ENCODE measurements at regions not wholly inside any gene's neighbourhood (a gene's known extent, or its start where the extent isn't known, plus 50 kb on each side); places are given as distances from the start of the nearest gene placed in this dataset.

DNA sequence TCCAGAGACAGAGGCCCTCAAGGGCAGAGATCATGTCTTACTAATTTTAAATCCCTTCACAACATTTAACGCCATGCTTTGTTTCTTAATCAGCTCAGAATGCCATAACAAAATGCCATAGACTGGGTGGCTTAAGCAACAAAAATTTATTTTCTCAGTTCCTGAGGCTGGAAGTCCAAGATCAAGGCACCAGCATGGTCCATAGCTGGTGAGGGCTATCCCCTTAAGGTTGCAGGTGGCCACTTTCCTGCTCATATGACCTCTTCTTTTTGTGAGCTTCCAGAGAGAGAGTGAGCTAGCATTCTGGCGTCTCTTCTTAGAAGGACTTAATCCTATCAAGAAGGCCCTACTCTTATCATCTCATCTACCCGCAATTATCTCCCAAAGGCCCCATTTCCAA is 470.3 kb downstream of the ZNF608 start:
- TF ChIP-seq, protein P1, sequence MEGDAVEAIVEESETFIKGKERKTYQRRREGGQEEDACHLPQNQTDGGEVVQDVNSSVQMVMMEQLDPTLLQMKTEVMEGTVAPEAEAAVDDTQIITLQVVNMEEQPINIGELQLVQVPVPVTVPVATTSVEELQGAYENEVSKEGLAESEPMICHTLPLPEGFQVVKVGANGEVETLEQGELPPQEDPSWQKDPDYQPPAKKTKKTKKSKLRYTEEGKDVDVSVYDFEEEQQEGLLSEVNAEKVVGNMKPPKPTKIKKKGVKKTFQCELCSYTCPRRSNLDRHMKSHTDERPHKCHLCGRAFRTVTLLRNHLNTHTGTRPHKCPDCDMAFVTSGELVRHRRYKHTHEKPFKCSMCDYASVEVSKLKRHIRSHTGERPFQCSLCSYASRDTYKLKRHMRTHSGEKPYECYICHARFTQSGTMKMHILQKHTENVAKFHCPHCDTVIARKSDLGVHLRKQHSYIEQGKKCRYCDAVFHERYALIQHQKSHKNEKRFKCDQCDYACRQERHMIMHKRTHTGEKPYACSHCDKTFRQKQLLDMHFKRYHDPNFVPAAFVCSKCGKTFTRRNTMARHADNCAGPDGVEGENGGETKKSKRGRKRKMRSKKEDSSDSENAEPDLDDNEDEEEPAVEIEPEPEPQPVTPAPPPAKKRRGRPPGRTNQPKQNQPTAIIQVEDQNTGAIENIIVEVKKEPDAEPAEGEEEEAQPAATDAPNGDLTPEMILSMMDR (IDR thresholded peaks at IDR 0.05): no peak
- H3K27me3 ChIP-seq: no peaks in the 10 kb centered on the region
- ATAC-seq (no peak), FAIRE-seq (no peak), DNase-seq (no peak)
- no peak overlapping the region for H3K27ac ChIP-seq
- H3K36me3 ChIP-seq: no peaks in the 10 kb centered on the region
- intact Hi-C loops (cut with DNase I): no loop called here
- peaks cover 0 to 15% (median 12%) of the 10 kb centered on the region in 3 donors for H3K4me1 ChIP-seq
- 95 to 97% methylated on average over 3 of the region's 3 CpGs for whole genome bisulfite sequencing, 2 donors
- no peak overlapping the region for H3K4me3 ChIP-seq
- H3K9me3 ChIP-seq: no peaks in the 10 kb centered on the region

DNA sequence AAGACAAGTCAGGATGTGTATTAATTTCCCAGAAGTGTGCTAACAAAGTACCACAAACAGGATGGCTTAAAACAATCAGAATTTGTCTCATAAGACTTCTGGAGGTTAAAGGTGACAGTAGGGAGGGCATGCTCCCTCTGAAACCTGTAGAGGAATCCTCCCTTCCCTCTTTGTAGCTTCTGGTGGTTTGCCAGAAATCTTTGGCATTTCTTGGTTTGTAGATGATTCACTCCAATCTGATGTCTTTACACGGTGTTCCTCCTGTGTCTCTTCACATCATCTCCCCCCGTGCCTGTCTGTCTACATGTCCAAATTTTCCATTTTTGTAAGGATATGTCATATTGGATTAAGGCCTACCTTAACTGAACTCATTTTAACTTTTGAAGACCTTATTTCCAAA is 471.5 kb downstream of the ZNF608 start:
- H3K27ac ChIP-seq: no peak overlapping the region
- no peaks in the 10 kb centered on the region for H3K9me3 ChIP-seq
- intact Hi-C loops (cut with DNase I): no loop called here
- ATAC-seq (no peak), DNase-seq (no peak), FAIRE-seq (no peak)
- no peaks in the 10 kb centered on the region for H3K27me3 ChIP-seq
- H3K36me3 ChIP-seq: no peaks in the 10 kb centered on the region
- no peak overlapping the region for H3K4me3 ChIP-seq
- peaks cover 0 to 15% (median 12%) of the 10 kb centered on the region in 3 donors for H3K4me1 ChIP-seq
- 77 to 78% methylated on average over 2 of the region's 2 CpGs for WGBS, 2 donors
- TF ChIP-seq, protein P1 (IDR thresholded peaks at IDR 0.05): no peak

DNA sequence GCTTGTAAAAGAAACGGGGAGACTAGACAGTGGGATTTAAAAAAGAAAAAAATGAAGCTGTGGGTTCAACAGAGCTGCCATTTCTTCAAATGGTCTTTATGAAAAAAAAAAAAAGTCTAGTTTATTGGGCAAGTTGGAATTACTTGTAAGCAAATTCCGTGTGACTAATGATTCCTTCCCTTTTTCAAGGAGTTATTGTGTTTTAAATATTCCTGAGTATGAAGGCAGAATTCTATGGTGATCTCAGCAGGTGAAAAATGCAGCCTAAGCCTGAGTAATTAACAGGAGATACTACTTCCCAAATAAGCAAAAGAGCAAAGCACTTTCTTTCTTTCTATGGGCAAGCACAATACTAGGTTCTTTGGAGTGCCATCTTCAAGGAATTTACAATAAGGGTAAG is 481.9 kb downstream of the ZNF608 start:
- 90 to 92% methylated on average over 2 of the region's 2 CpGs for WGBS, 2 donors
- Histone ChIP-seq H3K9me3 (no peaks in the 10 kb centered on the region), H3K4me3 (no peak overlapping the region), H3K27me3 (no peaks in the 10 kb centered on the region), H3K4me1 (peaks cover 0 to 15% (median 8%) of the 10 kb centered on the region in 3 donors), H3K36me3 (no peaks in the 10 kb centered on the region), H3K27ac (no peak overlapping the region)
- DNase-seq (no peak), ATAC-seq (no peak), FAIRE-seq (no peak)
- TF ChIP-seq, protein P1 (IDR thresholded peaks at IDR 0.05): no peak
- intact Hi-C loops (cut with DNase I): loop anchor here in 1 of 3 donors (2.0 kb wide), 1 partner anchor 24 kb away; no protein-coding TSS in a partner anchor

DNA sequence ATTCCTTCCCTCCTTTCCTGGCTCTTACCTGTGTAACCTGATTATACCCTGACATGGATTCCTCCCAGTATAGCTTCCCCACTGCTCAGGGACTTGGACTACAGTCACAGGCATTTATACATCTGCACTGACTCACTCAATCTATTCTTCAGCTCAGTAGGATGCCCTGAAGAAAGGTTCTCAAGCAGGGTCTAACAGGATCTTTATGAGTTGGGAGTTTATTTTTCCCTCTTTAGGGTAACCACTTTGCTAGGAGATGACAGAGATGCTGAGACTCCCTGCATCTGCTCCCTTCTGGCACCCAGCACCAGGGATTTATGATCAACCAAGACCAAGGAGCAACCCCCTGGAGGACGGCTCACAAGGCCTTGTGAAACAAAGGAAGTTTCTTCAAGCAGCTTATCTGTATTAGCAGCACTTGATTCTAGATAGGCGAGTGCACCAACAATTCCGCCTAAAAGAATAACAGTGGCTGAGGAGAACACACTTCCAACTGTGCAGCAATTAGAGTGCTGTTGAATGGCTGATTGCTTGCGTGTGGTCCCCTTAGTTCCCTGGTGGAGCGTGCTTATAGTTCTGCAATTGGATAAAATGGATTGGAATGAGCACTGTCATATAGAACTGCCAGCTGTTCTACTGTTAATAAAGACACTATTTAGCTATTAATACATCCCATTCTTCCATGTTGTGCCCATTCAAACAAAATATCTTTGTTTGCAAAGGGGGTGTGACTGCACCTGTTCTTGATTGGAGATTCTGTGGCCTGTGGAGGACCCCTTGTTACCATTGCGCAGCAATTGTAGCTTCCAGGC is 482.6 kb downstream of the ZNF608 start:
- no peaks in the 10 kb centered on the region for H3K9me3 ChIP-seq
- H3K4me1 ChIP-seq: peaks cover 0 to 15% (median 8%) of the 10 kb centered on the region in 3 donors
- ATAC-seq (peak in 3 of 4 donors; percentile 41 to 78 (median 52)), FAIRE-seq (no peak), DNase-seq (no peak)
- H3K27me3 ChIP-seq: no peaks in the 10 kb centered on the region
- intact Hi-C loops (cut with DNase I): loop anchor here in 1 of 3 donors (2.0 kb wide), 1 partner anchor 23 kb away; no protein-coding TSS in a partner anchor
- no peak overlapping the region for H3K4me3 ChIP-seq
- TF ChIP-seq, protein P1 (IDR thresholded peaks at IDR 0.05): no peak
- no peaks in the 10 kb centered on the region for H3K36me3 ChIP-seq
- H3K27ac ChIP-seq: no peak overlapping the region
- 59 to 64% methylated on average over 6 of the region's 6 CpGs for WGBS, 2 donors

DNA sequence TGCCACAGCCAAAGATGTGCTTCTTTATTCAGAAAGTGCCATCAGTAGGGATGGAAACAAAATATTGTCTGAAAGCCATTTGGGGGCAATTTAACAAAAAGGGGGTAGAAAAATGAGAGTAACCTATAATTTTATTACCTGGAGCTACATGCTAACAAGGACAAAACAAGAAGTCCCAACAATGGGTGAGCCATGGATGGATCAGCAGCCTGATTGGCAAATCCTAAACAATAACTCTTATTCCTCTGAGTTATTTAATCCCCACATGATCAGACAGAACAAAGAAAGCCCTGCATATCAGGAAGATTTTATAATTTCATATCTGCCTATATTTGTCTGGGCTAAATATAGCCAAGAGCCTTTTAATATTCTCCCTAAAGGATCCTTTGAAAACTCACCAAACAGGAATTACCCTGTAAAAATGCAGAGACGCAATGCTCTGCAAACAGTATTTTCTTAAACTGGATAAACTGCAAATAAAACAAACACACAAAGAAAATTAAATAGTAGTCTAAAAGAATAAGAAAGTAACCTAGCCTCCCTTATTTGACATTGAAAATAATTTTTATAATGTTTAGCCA is 483.4 kb downstream of the ZNF608 start:
- FAIRE-seq (no peak), DNase-seq (no peak), ATAC-seq (peak in 3 of 4 donors; percentile 54 to 76 (median 54))
- TF ChIP-seq, protein P1 (IDR thresholded peaks at IDR 0.05): no peak
- H3K4me1 ChIP-seq: peaks cover 0 to 15% (median 8%) of the 10 kb centered on the region in 3 donors
- intact Hi-C loops (cut with DNase I): no loop called here
- no peaks in the 10 kb centered on the region for H3K27me3 ChIP-seq
- H3K27ac ChIP-seq: no peak overlapping the region
- H3K36me3 ChIP-seq: no peaks in the 10 kb centered on the region
- no peak overlapping the region for H3K4me3 ChIP-seq
- no peaks in the 10 kb centered on the region for H3K9me3 ChIP-seq
- 12 to 24% methylated on average over 1 of the region's 1 CpG for WGBS, 2 donors
